OCI-LY7 (cell line): ENCODE measurements at regions not wholly inside any gene's neighbourhood (a gene's known extent, or its start where the extent isn't known, plus 50 kb on each side); places are given as distances from the start of the nearest gene placed in this dataset.

ENCODE experiments used
- BruUV-seq: library from RNA; stranded (reverse); fragments of 400-500 nt; replicated peaks from 2 replicates; lab custom pipeline; 2021; lab: Mats Ljungman, UMichigan
- CTCF ChIA-PET: fragments of 300-600 bp; sonication (Branson Sonifier 250); formaldehyde crosslinking; loops from one replicate; lab custom pipeline; 2022; ENCODE audit warnings: antibody characterized with exemption; ENCODE audit not compliant: unreplicated experiment; lab: Charles Lee
- POLR2A ChIA-PET: fragments of 300-600 bp; sonication (Branson Sonifier 250); formaldehyde crosslinking; loops from one replicate; lab custom pipeline; 2022; ENCODE audit warnings: antibody characterized with exemption; lab: Charles Lee
- DNase-seq: peaks from one replicate; pipeline ENCODE4 v3.0.0-alpha.2; 2015; ENCODE audit warnings: low spot score
- H2AFZ ChIP-seq: fragments of 200-600 bp; sonication (generic), shearing (Covaris generic); 2 replicates; pipeline ENCODE4 v1.6.1; 2014; ENCODE audit warnings: mild to moderate bottlenecking, antibody characterized with exemption, low read length, moderate library complexity
- H3K27ac ChIP-seq: fragments of 200-600 bp; sonication (generic); 2 replicates; pipeline ENCODE4 v1.5.1; 2014; ENCODE audit warnings: mixed run types, low read depth, mild to moderate bottlenecking, moderate library complexity, low read length, inconsistent platforms; ENCODE audit not compliant: poor library complexity, severe bottlenecking
- H3K36me3 ChIP-seq: fragments of 200-600 bp; sonication (generic); 2 replicates; pipeline ENCODE4 v1.6.1; 2014; ENCODE audit warnings: mild to moderate bottlenecking, antibody characterized with exemption, low read length, moderate library complexity, mixed read lengths; ENCODE audit not compliant: insufficient read depth
- H3K4me1 ChIP-seq: fragments of 200-600 bp; sonication (generic); 2 replicates; pipeline ENCODE4 v1.5.1; 2014; ENCODE audit warnings: mild to moderate bottlenecking, low read length; ENCODE audit not compliant: insufficient read depth, poor library complexity, severe bottlenecking
- H3K4me2 ChIP-seq: fragments of 200-600 bp; sonication (generic); 2 replicates; pipeline ENCODE4 v1.6.1; 2014; ENCODE audit warnings: mild to moderate bottlenecking, low read length
- H3K4me3 ChIP-seq: fragments of 200-600 bp; sonication (generic); 2 replicates; pipeline ENCODE4 v1.5.1; 2014; ENCODE audit warnings: mild to moderate bottlenecking, low read depth, low read length; ENCODE audit not compliant: poor library complexity, severe bottlenecking
- H3K79me2 ChIP-seq: fragments of 200-600 bp; sonication (generic); 2 replicates; pipeline ENCODE4 v1.6.1; 2016; ENCODE audit warnings: low read depth, mild to moderate bottlenecking, low read length, moderate library complexity, mixed read lengths; ENCODE audit not compliant: insufficient read depth
- H3K9me2 ChIP-seq: fragments of 200-600 bp; sonication (generic); 2 replicates; pipeline ENCODE4 v1.6.1; 2016; ENCODE audit warnings: mild to moderate bottlenecking, low read length, mixed read lengths; ENCODE audit not compliant: insufficient read depth
- H3K9me3 ChIP-seq: fragments of 200-600 bp; sonication (generic); 2 replicates; pipeline ENCODE4 v1.6.1; 2014; ENCODE audit warnings: mild to moderate bottlenecking, mixed run types, low read length, mixed read lengths
- H4K20me1 ChIP-seq: fragments of 200-600 bp; sonication (generic); 2 replicates; pipeline ENCODE4 v1.6.1; 2014; ENCODE audit warnings: mild to moderate bottlenecking, antibody characterized with exemption, low read length, moderate library complexity, mixed read lengths; ENCODE audit not compliant: insufficient read depth
- EZH2phosphoT487 ChIP-seq: fragments of 200-600 bp; sonication (generic); IDR thresholded peaks from 2 replicates; pipeline ENCODE4 v1.6.1; 2018; ENCODE audit warnings: low read depth, borderline replicate concordance, mild to moderate bottlenecking, mixed run types, antibody characterized with exemption, low read length, moderate library complexity, mixed read lengths
- intact Hi-C: fragments of 100-400 bp; cut with micrococcal nuclease; formaldehyde crosslinking; loops from one replicate; pipeline ENCODE4 v1.10.0; 2022; ENCODE audit not compliant: unreplicated experiment
- TF ChIP-seq, protein P1 (sequence below): fragments of 200-600 bp; sonication (generic); conservative IDR thresholded peaks from 2 replicates; pipeline ENCODE4 v1.5.1; 2014; ENCODE audit warnings: mild to moderate bottlenecking, antibody characterized with exemption, low read length, moderate library complexity, mixed read lengths

DNA sequence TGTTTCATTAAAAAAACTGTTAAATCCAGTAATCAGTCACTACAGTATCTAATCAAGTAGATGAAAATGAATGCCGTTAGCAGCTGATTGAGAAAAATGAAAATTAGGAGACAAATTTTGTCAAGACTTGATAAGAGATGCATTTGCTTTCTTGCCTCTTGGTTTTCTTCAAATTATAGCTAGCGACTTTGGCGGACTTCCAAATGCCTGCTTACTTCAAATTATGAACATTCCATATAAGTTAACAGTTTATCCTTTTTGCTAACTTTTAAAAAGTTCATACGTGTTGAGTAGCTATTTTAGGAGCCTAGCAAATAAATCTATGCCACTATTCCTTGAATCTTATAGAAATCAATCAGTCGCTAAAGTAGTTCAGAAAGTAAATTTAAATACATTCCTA is 58.8 kb downstream of the PPP4R3C start:
- H3K36me3 ChIP-seq, result no peaks in the 10 kb centered on the region
- H3K9me2 ChIP-seq, result no peaks in the 10 kb centered on the region
- H4K20me1 ChIP-seq, result no peaks in the 10 kb centered on the region
- no peak overlapping the region for H3K4me3 ChIP-seq
- ChIA-PET CTCF (no interaction called here), POLR2A (interaction anchor here (0.7 kb wide), 1 partner anchor 39 kb away, joined by 3 read pairs; no protein-coding TSS in a partner anchor)
- no peaks in the 10 kb centered on the region for H3K4me1 ChIP-seq
- TF ChIP-seq EZH2phosphoT487, result no peak
- TF ChIP-seq, protein P1, sequence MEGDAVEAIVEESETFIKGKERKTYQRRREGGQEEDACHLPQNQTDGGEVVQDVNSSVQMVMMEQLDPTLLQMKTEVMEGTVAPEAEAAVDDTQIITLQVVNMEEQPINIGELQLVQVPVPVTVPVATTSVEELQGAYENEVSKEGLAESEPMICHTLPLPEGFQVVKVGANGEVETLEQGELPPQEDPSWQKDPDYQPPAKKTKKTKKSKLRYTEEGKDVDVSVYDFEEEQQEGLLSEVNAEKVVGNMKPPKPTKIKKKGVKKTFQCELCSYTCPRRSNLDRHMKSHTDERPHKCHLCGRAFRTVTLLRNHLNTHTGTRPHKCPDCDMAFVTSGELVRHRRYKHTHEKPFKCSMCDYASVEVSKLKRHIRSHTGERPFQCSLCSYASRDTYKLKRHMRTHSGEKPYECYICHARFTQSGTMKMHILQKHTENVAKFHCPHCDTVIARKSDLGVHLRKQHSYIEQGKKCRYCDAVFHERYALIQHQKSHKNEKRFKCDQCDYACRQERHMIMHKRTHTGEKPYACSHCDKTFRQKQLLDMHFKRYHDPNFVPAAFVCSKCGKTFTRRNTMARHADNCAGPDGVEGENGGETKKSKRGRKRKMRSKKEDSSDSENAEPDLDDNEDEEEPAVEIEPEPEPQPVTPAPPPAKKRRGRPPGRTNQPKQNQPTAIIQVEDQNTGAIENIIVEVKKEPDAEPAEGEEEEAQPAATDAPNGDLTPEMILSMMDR, result no peak
- H3K79me2 ChIP-seq, result no peaks in the 10 kb centered on the region
- no peak for DNase-seq
- H3K27ac ChIP-seq, result no peak overlapping the region
- H3K4me2 ChIP-seq, result no peak overlapping the region
- no TSS peak for BruUV-seq
- no peak overlapping the region for H2AFZ ChIP-seq
- H3K9me3 ChIP-seq, result no peaks in the 10 kb centered on the region
- intact Hi-C loops, result no loop called here

DNA sequence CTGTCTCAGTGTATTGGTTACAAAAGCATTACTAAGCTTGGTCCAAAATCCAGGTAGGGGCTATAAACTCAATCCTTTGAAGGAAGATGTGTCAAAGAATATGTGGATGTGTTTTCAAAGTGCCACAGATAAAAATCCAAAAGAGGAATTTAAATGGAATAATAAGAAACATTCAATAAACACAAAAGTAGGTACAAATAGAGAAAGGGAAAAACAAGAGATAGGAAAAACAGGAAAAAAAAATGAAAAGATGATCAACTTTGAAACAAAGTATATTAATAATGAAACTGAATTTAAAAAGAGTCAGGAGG is 64.0 kb downstream of the PPP4R3C start:
- H3K9me3 ChIP-seq, result no peaks in the 10 kb centered on the region
- no peak overlapping the region for H2AFZ ChIP-seq
- intact Hi-C loops, result no loop called here

DNA sequence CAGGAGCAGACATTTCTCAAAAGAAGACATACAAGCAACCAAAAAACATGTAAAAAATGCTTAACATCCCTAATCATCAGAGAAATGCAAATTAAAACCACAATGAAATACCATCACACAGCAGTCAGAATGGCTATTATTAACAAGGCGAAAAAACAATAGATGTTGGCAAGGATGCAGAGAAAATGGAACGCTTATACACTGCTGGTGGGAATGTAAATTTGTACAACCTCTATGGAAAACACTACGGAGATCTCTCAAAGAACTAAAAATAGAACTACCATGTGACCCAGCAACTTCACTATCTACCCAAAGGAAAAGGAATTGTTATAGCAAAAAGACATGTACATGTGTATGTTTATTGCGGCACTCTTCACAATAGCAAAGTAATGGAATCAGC is 71.5 kb downstream of the PPP4R3C start:
- CTCF ChIA-PET, result no interaction called here

More for the DNA sequence above, 64.0 kb downstream of the PPP4R3C start:
- DNase-seq, result no peak
- Histone ChIP-seq H3K79me2 (no peaks in the 10 kb centered on the region), H3K4me2 (no peak overlapping the region), H3K36me3 (no peaks in the 10 kb centered on the region), H3K4me1 (no peaks in the 10 kb centered on the region), H3K27ac (no peak overlapping the region), H3K9me2 (no peaks in the 10 kb centered on the region), H4K20me1 (no peaks in the 10 kb centered on the region), H3K4me3 (no peak overlapping the region)
- POLR2A ChIA-PET, result no interaction called here
- CTCF ChIA-PET, result no interaction called here
- TF ChIP-seq, protein P1, result 0 out of 2 replicates have a peak, but pooled peaks have one; percentile 11
- no peak for TF ChIP-seq EZH2phosphoT487
- BruUV-seq, result no TSS peak

More for the DNA sequence above, 71.5 kb downstream of the PPP4R3C start:
- Histone ChIP-seq H3K36me3 (no peaks in the 10 kb centered on the region), H3K27ac (no peak overlapping the region), H3K4me2 (no peak overlapping the region), H3K4me1 (no peaks in the 10 kb centered on the region), H2AFZ (no peak overlapping the region), H3K4me3 (no peak overlapping the region), H4K20me1 (no peaks in the 10 kb centered on the region), H3K79me2 (no peaks in the 10 kb centered on the region), H3K9me3 (no peaks in the 10 kb centered on the region), H3K9me2 (no peaks in the 10 kb centered on the region)
- BruUV-seq, result no TSS peak
- no peak for DNase-seq
- intact Hi-C loops, result no loop called here
- POLR2A ChIA-PET, result no interaction called here
- no peak for TF ChIP-seq EZH2phosphoT487
- TF ChIP-seq, protein P1, result no peak
